GM23248 (cell line): ENCODE measurements at regions not wholly inside any gene's neighbourhood (a gene's known extent, or its start where the extent isn't known, plus 50 kb on each side); places are given as distances from the start of the nearest gene placed in this dataset.
A peak's percentile ranks its signal among the peaks of the same experiment; 100 is the strongest.

Experiments used
- DNase-seq: peaks from one replicate; pipeline ENCODE4 v3.0.0-alpha.2; 2015
- H2AFZ ChIP-seq: fragments of 200-600 bp; sonication (generic); 2 replicates; pipeline ENCODE4 v1.6.1; 2016; ENCODE audit warnings: antibody characterized with exemption
- H3F3A ChIP-seq: fragments of 200-600 bp; sonication (generic); 2 replicates; pipeline ENCODE4 v1.6.1; 2016; ENCODE audit warnings: mild to moderate bottlenecking, antibody characterized with exemption, mixed run types; ENCODE audit not compliant: insufficient read depth
- H3K27ac ChIP-seq: fragments of 200-600 bp; sonication (generic); 2 replicates; pipeline ENCODE4 v1.5.1; 2016; ENCODE audit warnings: mild to moderate bottlenecking
- H3K27me3 ChIP-seq: fragments of 200-600 bp; sonication (generic); replicated peaks from 2 replicates; pipeline ENCODE4 v1.6.1; 2016; ENCODE audit warnings: mild to moderate bottlenecking; ENCODE audit not compliant: insufficient read depth
- H3K36me3 ChIP-seq: fragments of 200-600 bp; sonication (generic); 2 replicates; pipeline ENCODE4 v1.6.1; 2016; ENCODE audit warnings: low read depth, mild to moderate bottlenecking
- H3K4me1 ChIP-seq: fragments of 200-600 bp; sonication (generic); 2 replicates; pipeline ENCODE4 v1.6.1; 2016; ENCODE audit warnings: mild to moderate bottlenecking; ENCODE audit not compliant: insufficient read depth
- H3K4me2 ChIP-seq: fragments of 200-600 bp; sonication (generic); one replicate; pipeline ENCODE4 v1.6.1; 2016; ENCODE audit warnings: mild to moderate bottlenecking; ENCODE audit not compliant: unreplicated experiment
- H3K4me3 ChIP-seq: fragments of 200-600 bp; sonication (generic); 2 replicates; pipeline ENCODE4 v1.5.1; 2016; ENCODE audit warnings: mild to moderate bottlenecking
- H3K79me2 ChIP-seq: fragments of 200-600 bp; sonication (generic); 2 replicates; pipeline ENCODE4 v1.6.1; 2016; ENCODE audit warnings: mild to moderate bottlenecking; ENCODE audit not compliant: insufficient read depth
- H3K9ac ChIP-seq: fragments of 200-600 bp; sonication (generic); 2 replicates; pipeline ENCODE4 v1.6.1; 2016; ENCODE audit warnings: mild to moderate bottlenecking
- H3K9me2 ChIP-seq: fragments of 200-600 bp; sonication (generic); 2 replicates; pipeline ENCODE4 v1.6.1; 2016; ENCODE audit warnings: mixed run types, mild to moderate bottlenecking, moderate library complexity; ENCODE audit not compliant: insufficient read depth
- H3K9me3 ChIP-seq: fragments of 200-600 bp; sonication (generic); one replicate; pipeline ENCODE4 v1.6.1; 2017; ENCODE audit warnings: low read depth
- H4K20me1 ChIP-seq: fragments of 200-600 bp; sonication (generic); 2 replicates; pipeline ENCODE4 v1.6.0; 2016; ENCODE audit not compliant: insufficient read depth
- EZH2 ChIP-seq: fragments of 200-600 bp; sonication (generic); IDR thresholded peaks from 2 replicates; pipeline ENCODE4 v1.6.1; 2018; ENCODE audit warnings: antibody characterized with exemption, mild to moderate bottlenecking; ENCODE audit not compliant: insufficient read depth, poor library complexity, severe bottlenecking
- EZH2phosphoT487 ChIP-seq: fragments of 200-600 bp; sonication (generic); IDR thresholded peaks from 2 replicates; pipeline ENCODE4 v1.6.1; 2018; ENCODE audit warnings: antibody characterized with exemption, moderate library complexity, mild to moderate bottlenecking, low read depth; ENCODE audit not compliant: insufficient read depth
- WGBS, 2 experiments: methylation state at CpG; one replicate each; pipeline ENCODE4 v1.1.6; 2015 to 2017; ENCODE audit warnings: low lambda C conversion rate in 2 of 2, low coverage in 1 of 2; ENCODE audit errors: missing lambda C conversion rate in 2 of 2; 5-methylcytosine and 5-hydroxymethylcytosine counted together
- in situ Hi-C: fragments of 300-500 bp; cut with MboI; formaldehyde crosslinking; loops from 2 replicates; pipeline ENCODE4 v1.15.0; 2020

DNA sequence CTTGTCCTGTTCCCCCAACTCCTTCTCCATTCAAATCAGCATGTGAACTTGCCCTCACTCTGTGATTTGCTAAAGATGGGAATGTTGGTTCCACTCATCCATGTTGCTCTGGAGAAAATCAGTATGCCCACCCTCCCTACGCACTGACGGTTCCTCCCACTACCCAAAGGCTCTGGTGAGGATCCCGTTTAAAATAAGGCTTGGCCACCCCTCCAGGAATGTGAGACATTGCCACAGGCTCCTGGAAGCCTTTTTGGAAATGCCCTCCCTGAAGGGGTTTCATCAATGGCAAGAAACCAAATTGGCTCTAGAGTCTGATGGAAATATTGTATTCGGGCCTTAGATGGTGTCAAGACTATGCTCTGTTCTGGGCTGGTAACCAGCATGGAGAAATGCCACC lies 187.3 kb downstream of the USP12 start:
- H3K27ac ChIP-seq = peak overlapping the region; percentile 73
- H4K20me1 ChIP-seq = no peaks in the 10 kb centered on the region
- WGBS, 2 experiments = 78 to 79% methylated on average over 4 of the region's 4 CpGs

DNA sequence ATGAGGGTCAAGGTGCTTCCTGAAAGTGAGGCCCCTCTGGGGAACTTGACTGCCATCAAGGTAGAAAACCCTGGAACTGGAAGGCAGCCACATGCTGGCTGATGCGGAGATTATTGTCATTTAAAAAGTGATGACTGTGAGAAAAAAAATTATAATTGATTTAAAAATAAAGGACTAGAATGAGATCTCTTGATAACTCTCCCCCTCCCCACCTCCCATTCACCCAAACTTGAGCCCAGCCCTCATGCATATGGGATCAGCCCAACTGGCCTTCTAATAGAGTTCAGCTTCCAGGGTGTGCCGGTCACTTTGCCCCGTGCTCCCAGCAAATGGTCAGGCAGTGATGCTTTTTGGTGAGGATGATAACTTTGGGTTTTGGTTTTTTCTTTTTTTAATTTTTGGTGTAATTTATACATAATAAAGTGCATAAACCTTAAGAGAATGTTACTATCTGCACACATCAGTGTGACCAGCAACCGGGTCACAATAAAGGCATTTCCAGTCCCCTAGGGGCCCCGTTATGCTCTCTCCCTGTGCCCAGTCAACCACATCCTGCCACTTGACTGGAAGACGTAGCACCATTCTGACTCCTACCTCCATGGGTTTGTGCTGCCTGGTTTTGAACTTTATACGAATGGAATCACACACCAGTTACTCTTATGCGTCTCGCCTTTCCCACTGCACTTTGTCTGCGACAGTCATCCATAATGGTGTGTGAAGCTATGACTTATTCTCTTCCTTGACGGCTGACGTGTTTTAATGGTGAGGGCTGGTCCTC lies 187.9 kb downstream of the USP12 start:
- DNase-seq = peak; percentile 39
- Histone ChIP-seq H3K27ac (peak overlapping the region; percentile 73), H3K9me2 (no peaks in the 10 kb centered on the region), H3K79me2 (no peaks in the 10 kb centered on the region), H2AFZ (peak overlapping the region; percentile 26; the same call in 1 of the 2 replicates), H3K4me1 (peaks cover 25% of the 10 kb centered on the region), H3K4me2 (peak overlapping the region; percentile 63), H4K20me1 (no peaks in the 10 kb centered on the region), H3K27me3 (no peaks in the 10 kb centered on the region), H3K4me3 (peak overlapping the region; percentile 45), H3K36me3 (no peaks in the 10 kb centered on the region), H3K9ac (peak overlapping the region; percentile 60), H3F3A (peaks cover 15% of the 10 kb centered on the region), H3K9me3 (no peaks in the 10 kb centered on the region)
- TF ChIP-seq EZH2phosphoT487 = no peak
- TF ChIP-seq EZH2 = no peak
- in situ Hi-C loops = loop anchor here (25.0 kb wide), 1 partner anchor 1004 kb away; the partner anchor contains the start of gene URAD
- 50 to 61% methylated on average over 12 of the region's 12 CpGs for WGBS, 2 experiments

More for the DNA sequence above, 187.3 kb downstream of the USP12 start:
- Histone ChIP-seq H3K4me2 (no peak overlapping the region), H3F3A (peaks cover 15% of the 10 kb centered on the region), H3K4me3 (no peak overlapping the region), H3K9ac (0 out of 2 replicates have a peak overlapping the region, but pooled peaks have one; percentile 60), H3K27me3 (no peaks in the 10 kb centered on the region), H3K4me1 (peaks cover 25% of the 10 kb centered on the region), H3K36me3 (no peaks in the 10 kb centered on the region), H2AFZ (no peak overlapping the region), H3K79me2 (no peaks in the 10 kb centered on the region), H3K9me3 (no peaks in the 10 kb centered on the region), H3K9me2 (no peaks in the 10 kb centered on the region)
- TF ChIP-seq EZH2phosphoT487 (no peak), EZH2 (no peak)
- DNase-seq = no peak
- in situ Hi-C loops = loop anchor here (25.0 kb wide), 1 partner anchor 1003 kb away; the partner anchor contains the start of gene URAD

DNA sequence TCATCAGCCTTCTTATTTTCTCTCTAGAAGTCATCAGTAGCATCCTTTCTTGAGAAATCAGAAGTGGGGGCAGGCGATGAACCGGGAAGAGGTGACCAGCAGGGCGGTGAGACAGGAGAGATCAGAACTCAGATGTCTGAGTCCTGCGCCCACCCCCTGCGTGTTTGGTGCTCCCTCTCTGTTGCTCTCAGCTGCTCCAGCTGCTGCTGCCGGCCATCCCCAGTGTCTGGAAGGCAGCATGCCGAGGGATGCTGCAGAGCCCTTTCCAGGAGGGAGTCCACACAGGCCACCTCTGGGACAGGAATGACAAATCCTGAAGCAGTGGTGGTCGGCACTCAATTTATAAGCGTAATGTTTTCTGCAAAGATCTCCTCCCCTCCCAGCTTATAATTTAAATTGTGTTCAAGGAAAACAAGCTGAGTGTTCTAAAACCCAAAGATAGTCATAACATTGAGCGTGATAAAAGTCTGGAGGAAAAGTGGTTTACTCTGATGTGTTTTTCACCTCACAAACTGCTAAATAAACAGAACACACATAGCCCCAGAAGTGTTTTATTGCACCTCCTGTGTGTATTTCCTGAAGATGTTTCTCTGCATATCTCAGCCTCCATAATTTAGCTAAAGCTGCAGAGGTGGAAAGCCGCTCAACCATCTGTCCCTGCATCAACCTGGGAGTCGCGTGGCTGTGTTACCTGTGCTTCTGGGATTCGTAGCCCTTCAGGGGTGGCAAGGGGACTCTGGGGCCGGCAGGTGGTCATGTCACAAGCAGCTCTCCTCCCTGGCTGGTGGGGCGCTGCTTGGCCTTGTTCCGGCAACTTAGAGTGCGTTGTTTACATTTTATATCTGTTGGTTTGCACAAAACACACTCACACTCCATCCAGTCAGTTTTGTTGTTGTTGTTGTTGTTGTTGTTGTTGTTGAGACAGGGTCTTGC lies 191.2 kb downstream of the USP12 start:
- WGBS, 2 experiments = 81 to 85% methylated on average over 18 of the region's 18 CpGs
- in situ Hi-C loops = loop anchor here (25.0 kb wide), 1 partner anchor 1007 kb away; the partner anchor contains the start of gene URAD
- Histone ChIP-seq H3K9me2 (no peaks in the 10 kb centered on the region), H4K20me1 (no peaks in the 10 kb centered on the region), H3K9ac (no peak overlapping the region), H3K4me3 (no peak overlapping the region), H3K36me3 (no peaks in the 10 kb centered on the region), H3K9me3 (no peaks in the 10 kb centered on the region), H3K4me2 (no peak overlapping the region), H3K27ac (no peak overlapping the region), H3K27me3 (0 out of 2 replicates have a peak, but pooled peaks cover 5% of the 10 kb centered on the region), H3F3A (peaks cover 15% of the 10 kb centered on the region), H2AFZ (no peak overlapping the region), H3K4me1 (peaks cover 25% of the 10 kb centered on the region), H3K79me2 (no peaks in the 10 kb centered on the region)
- DNase-seq = no peak
- TF ChIP-seq EZH2 = no peak
- no peak for TF ChIP-seq EZH2phosphoT487

DNA sequence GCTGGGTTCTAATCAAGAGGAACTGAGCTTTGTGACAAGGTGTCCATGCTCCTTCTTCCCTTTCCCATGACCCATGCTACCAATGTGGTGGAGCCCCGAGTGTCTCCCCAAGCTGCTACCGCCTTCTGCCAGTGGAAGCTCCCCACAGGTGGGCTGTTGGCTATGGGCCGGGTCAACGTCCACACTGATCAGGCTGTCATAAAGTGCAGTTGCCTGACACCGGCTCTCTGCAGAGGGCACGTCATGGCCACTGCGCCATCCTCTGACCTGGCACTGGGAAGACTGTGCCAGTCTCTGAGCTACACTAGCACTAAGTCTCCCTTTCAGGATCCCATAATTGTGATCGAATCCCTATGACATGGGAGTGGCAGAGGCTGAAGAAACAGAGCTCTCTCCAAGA lies 192.3 kb downstream of the USP12 start:
- no peaks in the 10 kb centered on the region for H3K9me3 ChIP-seq
- in situ Hi-C loops = loop anchor here (25.0 kb wide), 1 partner anchor 1008 kb away; the partner anchor contains the start of gene URAD

More for the DNA sequence above, 192.3 kb downstream of the USP12 start:
- TF ChIP-seq EZH2 (no peak), EZH2phosphoT487 (no peak)
- H3K79me2 ChIP-seq = no peaks in the 10 kb centered on the region
- 64 to 71% methylated on average over 8 of the region's 8 CpGs for WGBS, 2 experiments
- 0 out of 2 replicates have a peak, but pooled peaks cover 5% of the 10 kb centered on the region for H3K27me3 ChIP-seq
- peaks cover 11% of the 10 kb centered on the region for H3F3A ChIP-seq
- H3K4me2 ChIP-seq = no peak overlapping the region
- H3K4me1 ChIP-seq = peaks cover 16% of the 10 kb centered on the region
- no peak for DNase-seq
- H3K36me3 ChIP-seq = no peaks in the 10 kb centered on the region
- H3K27ac ChIP-seq = no peak overlapping the region
- H3K9me2 ChIP-seq = no peaks in the 10 kb centered on the region
- no peak overlapping the region for H3K4me3 ChIP-seq
- no peak overlapping the region for H2AFZ ChIP-seq
- H3K9ac ChIP-seq = no peak overlapping the region
- H4K20me1 ChIP-seq = no peaks in the 10 kb centered on the region
